Cardiac muscle cell (in vitro differentiated cells and primary cell): ENCODE measurements at regions not wholly inside any gene's neighbourhood (a gene's known extent, or its start where the extent isn't known, plus 50 kb on each side); places are given as distances from the start of the nearest gene placed in this dataset.

Experiments
- DNase-seq, 2 donors: peaks; one replicate each; pipeline versions ENCODE4 v3.0.0 to v3.0.0-alpha.2; 2010 to 2017; ENCODE audit warnings: low read depth in 1 of 2, low spot score in 1 of 2
- H3K27ac ChIP-seq: fragments of 200-600 bp; sonication (generic); 2 replicates; pipeline ENCODE4 v1.5.1; 2016
- H3K27me3 ChIP-seq: fragments of 200-600 bp; sonication (generic); 2 replicates; pipeline ENCODE4 v1.6.0; 2016; ENCODE audit warnings: control low read depth
- H3K36me3 ChIP-seq: fragments of 200-600 bp; sonication (generic); 2 replicates; pipeline ENCODE4 v1.5.1; 2016; ENCODE audit warnings: control low read depth
- H3K4me1 ChIP-seq: fragments of 200-600 bp; sonication (generic); 2 replicates; pipeline ENCODE4 v1.8.1; 2017; ENCODE audit warnings: low read depth, mild to moderate bottlenecking, mixed run types
- H3K4me3 ChIP-seq: fragments of 200-600 bp; sonication (generic); 2 replicates; pipeline ENCODE4 v1.5.1; 2016; ENCODE audit warnings: mild to moderate bottlenecking
- H3K9me3 ChIP-seq: fragments of 200-600 bp; sonication (generic); 2 replicates; pipeline ENCODE4 v1.5.1; 2017; ENCODE audit warnings: low read depth, mild to moderate bottlenecking, control low read depth
- TF ChIP-seq, protein P1 (sequence below): IDR thresholded peaks from 2 replicates; pipeline ENCODE4 v1.5.1; 2012; ENCODE audit warnings: low read depth, mild to moderate bottlenecking, low read length

DNA sequence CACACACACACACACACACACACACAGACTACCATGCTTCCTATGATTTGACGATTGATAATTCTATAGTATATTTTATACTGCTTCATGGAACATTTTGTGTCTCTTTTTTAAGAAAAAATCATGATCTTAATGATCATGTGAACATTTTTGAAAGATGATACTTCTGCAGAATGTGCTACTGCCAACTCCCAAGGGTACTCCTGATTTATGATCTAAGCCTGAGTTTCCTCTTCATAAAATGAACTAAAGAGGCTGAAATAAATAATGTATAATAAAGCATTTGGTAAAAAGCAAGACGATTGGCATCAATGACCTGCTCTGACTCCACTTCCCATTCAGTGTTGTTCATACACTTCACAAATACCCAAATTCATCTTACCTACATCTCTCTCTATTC, 333.8 kb upstream of the RBMS3 start:
- Histone ChIP-seq H3K4me3 (no peak overlapping the region), H3K27me3 (no peaks in the 10 kb centered on the region), H3K9me3 (no peaks in the 10 kb centered on the region), H3K36me3 (no peaks in the 10 kb centered on the region), H3K4me1 (no peaks in the 10 kb centered on the region), H3K27ac (no peak overlapping the region)
- TF ChIP-seq, protein P1, sequence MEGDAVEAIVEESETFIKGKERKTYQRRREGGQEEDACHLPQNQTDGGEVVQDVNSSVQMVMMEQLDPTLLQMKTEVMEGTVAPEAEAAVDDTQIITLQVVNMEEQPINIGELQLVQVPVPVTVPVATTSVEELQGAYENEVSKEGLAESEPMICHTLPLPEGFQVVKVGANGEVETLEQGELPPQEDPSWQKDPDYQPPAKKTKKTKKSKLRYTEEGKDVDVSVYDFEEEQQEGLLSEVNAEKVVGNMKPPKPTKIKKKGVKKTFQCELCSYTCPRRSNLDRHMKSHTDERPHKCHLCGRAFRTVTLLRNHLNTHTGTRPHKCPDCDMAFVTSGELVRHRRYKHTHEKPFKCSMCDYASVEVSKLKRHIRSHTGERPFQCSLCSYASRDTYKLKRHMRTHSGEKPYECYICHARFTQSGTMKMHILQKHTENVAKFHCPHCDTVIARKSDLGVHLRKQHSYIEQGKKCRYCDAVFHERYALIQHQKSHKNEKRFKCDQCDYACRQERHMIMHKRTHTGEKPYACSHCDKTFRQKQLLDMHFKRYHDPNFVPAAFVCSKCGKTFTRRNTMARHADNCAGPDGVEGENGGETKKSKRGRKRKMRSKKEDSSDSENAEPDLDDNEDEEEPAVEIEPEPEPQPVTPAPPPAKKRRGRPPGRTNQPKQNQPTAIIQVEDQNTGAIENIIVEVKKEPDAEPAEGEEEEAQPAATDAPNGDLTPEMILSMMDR = no peak
- DNase-seq = peak in 1 of 2 donors; percentile 2

DNA sequence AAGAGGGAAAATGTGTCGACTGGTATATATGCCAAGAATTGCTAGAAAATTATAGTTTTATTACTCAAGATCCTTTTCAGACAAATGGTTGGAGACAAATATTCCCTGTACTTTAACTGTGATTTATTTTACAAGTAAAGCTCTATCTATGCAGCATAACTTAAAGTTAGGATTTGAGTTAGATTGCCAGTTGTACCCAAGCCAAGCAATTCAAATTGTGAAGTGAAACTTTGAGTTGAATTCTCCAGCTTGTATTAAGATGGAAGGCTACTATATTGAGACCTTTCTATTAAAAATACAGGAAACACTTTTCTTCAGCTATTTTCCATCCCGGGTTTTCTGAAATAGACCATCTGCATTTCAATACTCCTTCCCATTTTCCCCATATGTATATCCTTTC, 333.1 kb upstream of the RBMS3 start:
- DNase-seq = no peak
- TF ChIP-seq, protein P1 = no peak
- Histone ChIP-seq H3K4me3 (no peak overlapping the region), H3K36me3 (no peaks in the 10 kb centered on the region), H3K9me3 (no peaks in the 10 kb centered on the region), H3K27ac (no peak overlapping the region), H3K4me1 (no peaks in the 10 kb centered on the region), H3K27me3 (no peaks in the 10 kb centered on the region)

DNA sequence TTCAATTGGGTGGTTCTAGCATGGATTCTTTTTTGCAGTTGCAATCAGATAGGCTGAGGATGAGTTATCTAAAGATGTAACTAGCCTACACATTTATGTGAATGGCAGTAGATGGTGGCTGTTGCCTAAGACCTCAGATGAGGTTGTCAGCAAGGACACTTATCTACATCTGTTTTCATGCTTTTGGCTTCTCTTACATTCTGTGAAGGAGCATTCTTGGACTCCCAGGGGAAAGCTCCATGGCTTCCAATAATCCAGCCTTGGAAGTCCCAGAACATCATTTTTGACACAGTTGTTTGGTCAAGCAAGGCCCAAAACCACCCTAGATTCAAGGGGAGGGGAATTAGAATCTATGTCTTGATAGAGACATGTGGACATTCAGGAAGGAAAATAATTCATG, 332.2 kb upstream of the RBMS3 start:
- no peaks in the 10 kb centered on the region for H3K4me1 ChIP-seq
- no peaks in the 10 kb centered on the region for H3K9me3 ChIP-seq
- H3K27me3 ChIP-seq = no peaks in the 10 kb centered on the region
- DNase-seq = peak in 1 of 2 donors; percentile 52
- H3K4me3 ChIP-seq = no peak overlapping the region
- H3K27ac ChIP-seq = no peak overlapping the region
- H3K36me3 ChIP-seq = no peaks in the 10 kb centered on the region
- TF ChIP-seq, protein P1 = no peak

DNA sequence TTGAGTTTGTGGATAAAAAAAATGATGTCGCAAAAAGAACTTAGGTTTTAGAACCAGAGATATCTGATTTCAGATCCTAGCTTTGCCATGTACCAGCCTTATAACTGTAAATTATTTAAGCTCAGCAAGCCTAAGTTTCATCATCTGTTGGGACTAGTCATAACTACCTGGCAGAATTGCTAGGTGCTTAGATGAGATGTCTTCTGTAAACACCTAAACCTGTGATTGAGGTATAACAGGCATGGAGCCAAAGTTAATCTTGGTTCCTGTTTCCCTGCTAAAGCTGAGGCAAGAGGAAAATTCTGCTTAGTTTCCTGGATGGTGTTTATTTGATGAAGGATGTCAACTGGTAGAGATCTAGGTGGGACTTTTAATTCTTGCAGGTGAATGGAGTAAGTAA, 331.3 kb upstream of the RBMS3 start:
- no peaks in the 10 kb centered on the region for H3K36me3 ChIP-seq
- TF ChIP-seq, protein P1 = no peak
- no peaks in the 10 kb centered on the region for H3K27me3 ChIP-seq
- H3K4me3 ChIP-seq = no peak overlapping the region
- no peaks in the 10 kb centered on the region for H3K9me3 ChIP-seq
- H3K27ac ChIP-seq = no peak overlapping the region
- DNase-seq = no peak
- H3K4me1 ChIP-seq = no peaks in the 10 kb centered on the region

DNA sequence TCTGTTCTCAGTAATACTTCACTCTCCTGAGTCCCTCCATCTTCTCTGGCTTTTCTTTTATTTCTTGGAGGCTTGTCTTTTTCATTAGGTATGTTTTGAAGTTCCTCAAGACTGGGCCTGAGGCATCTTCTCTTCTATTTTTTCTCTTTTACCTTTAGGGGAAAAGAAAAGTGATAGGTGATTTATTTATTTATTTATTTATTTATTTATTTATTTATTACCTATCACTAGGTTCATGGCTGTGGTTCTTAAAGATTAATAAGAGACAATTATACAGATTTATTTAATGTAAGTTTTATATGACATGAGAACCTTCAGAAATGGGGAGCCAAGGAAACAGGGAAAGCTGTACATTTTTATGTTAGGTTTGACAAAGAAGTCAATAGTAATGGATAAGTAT, 330.3 kb upstream of the RBMS3 start:
- TF ChIP-seq, protein P1 = no peak
- H3K9me3 ChIP-seq = no peaks in the 10 kb centered on the region
- H3K4me1 ChIP-seq = no peaks in the 10 kb centered on the region
- H3K36me3 ChIP-seq = no peaks in the 10 kb centered on the region
- no peak overlapping the region for H3K27ac ChIP-seq
- no peak for DNase-seq
- no peaks in the 10 kb centered on the region for H3K27me3 ChIP-seq
- no peak overlapping the region for H3K4me3 ChIP-seq
